ENCODE measurements at regions not wholly inside any gene's neighbourhood (a gene's known extent, or its start where the extent isn't known, plus 50 kb on each side); places are given as distances from the start of the nearest gene placed in this dataset.

GRCh38 chr5:163619273-163619934 lies 114.0 kb downstream of the MAT2B start:
- Histone ChIP-seq H3K27me3 (ENCODE audit: insufficient read depth, low read depth, low read length) (no peaks in the 10 kb centered on the region), H3K36me3 (ENCODE audit: insufficient read depth, low read length) (no peaks in the 10 kb centered on the region), H3K4me3 (ENCODE audit: low read length) (no peak overlapping the region), H3K9ac (ENCODE audit: low read length) (no peak overlapping the region), H4K20me1 (ENCODE audit: insufficient read depth) (no peaks in the 10 kb centered on the region), H3K27ac (ENCODE audit: low read length) (no peak overlapping the region), H3K4me2 (ENCODE audit: low read length) (no peak overlapping the region), H3K9me2 (ENCODE audit: insufficient read depth, low read length) (no peaks in the 10 kb centered on the region), H3K79me2 (replicated peaks; ENCODE audit: insufficient read depth, low read length) (no peaks in the 10 kb centered on the region), H2AFZ (ENCODE audit: low read depth, low read length) (no peak overlapping the region), H3F3A (ENCODE audit: insufficient read depth, low read length, poor library complexity, severe bottlenecking) (peaks cover 4% of the 10 kb centered on the region), H3K9me3 (ENCODE audit: low read length) (no peaks in the 10 kb centered on the region)
- TF ChIP-seq SMC3 (conservative IDR thresholded peaks at IDR 0.05; ENCODE audit: poor library complexity): no peak
- TF ChIP-seq, protein P1, sequence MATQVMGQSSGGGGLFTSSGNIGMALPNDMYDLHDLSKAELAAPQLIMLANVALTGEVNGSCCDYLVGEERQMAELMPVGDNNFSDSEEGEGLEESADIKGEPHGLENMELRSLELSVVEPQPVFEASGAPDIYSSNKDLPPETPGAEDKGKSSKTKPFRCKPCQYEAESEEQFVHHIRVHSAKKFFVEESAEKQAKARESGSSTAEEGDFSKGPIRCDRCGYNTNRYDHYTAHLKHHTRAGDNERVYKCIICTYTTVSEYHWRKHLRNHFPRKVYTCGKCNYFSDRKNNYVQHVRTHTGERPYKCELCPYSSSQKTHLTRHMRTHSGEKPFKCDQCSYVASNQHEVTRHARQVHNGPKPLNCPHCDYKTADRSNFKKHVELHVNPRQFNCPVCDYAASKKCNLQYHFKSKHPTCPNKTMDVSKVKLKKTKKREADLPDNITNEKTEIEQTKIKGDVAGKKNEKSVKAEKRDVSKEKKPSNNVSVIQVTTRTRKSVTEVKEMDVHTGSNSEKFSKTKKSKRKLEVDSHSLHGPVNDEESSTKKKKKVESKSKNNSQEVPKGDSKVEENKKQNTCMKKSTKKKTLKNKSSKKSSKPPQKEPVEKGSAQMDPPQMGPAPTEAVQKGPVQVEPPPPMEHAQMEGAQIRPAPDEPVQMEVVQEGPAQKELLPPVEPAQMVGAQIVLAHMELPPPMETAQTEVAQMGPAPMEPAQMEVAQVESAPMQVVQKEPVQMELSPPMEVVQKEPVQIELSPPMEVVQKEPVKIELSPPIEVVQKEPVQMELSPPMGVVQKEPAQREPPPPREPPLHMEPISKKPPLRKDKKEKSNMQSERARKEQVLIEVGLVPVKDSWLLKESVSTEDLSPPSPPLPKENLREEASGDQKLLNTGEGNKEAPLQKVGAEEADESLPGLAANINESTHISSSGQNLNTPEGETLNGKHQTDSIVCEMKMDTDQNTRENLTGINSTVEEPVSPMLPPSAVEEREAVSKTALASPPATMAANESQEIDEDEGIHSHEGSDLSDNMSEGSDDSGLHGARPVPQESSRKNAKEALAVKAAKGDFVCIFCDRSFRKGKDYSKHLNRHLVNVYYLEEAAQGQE (IDR thresholded peaks at IDR 0.05; ENCODE audit: borderline replicate concordance): no peak
- TF ChIP-seq MXI1 (conservative IDR thresholded peaks at IDR 0.05; ENCODE audit: poor library complexity, severe bottlenecking): no peak
- no peak for TF ChIP-seq EP300 (conservative IDR thresholded peaks at IDR 0.05; ENCODE audit: poor library complexity, severe bottlenecking)
- no peak for TF ChIP-seq EZH2 (IDR thresholded peaks at IDR 0.05; ENCODE audit: borderline replicate concordance, insufficient read depth, low read length, poor library complexity, severe bottlenecking)
- TF ChIP-seq RAD21 (conservative IDR thresholded peaks at IDR 0.05): no peak

DNA sequence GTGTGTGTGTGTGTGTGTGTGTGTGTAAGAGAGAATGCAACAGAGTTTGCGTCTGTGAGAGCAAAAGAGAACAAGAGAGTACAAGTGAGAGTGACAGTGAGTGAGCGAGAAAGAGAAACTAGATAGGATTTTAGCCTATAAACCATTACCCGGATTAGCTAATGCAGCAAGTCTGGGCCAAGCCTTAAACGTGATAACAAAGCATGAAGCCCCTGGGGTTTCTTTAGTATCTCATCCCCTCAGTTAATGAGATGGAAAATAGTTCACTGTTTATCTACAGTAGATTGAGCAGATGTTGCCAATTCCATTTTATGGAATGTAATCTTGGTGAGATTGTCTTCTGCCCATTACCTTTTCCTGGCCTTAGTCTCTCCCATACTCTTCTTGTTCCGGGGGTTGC lies 114.5 kb downstream of the MAT2B start:
- no peak for TF ChIP-seq EP300 (conservative IDR thresholded peaks at IDR 0.05; ENCODE audit: poor library complexity, severe bottlenecking)
- no peak for TF ChIP-seq MXI1 (conservative IDR thresholded peaks at IDR 0.05; ENCODE audit: poor library complexity, severe bottlenecking)
- TF ChIP-seq SMC3 (conservative IDR thresholded peaks at IDR 0.05; ENCODE audit: poor library complexity): no peak
- no peak for TF ChIP-seq POLR2AphosphoS5 (IDR thresholded peaks at IDR 0.05)
- no peak for TF ChIP-seq RAD21 (conservative IDR thresholded peaks at IDR 0.05)
- TF ChIP-seq, protein P2, sequence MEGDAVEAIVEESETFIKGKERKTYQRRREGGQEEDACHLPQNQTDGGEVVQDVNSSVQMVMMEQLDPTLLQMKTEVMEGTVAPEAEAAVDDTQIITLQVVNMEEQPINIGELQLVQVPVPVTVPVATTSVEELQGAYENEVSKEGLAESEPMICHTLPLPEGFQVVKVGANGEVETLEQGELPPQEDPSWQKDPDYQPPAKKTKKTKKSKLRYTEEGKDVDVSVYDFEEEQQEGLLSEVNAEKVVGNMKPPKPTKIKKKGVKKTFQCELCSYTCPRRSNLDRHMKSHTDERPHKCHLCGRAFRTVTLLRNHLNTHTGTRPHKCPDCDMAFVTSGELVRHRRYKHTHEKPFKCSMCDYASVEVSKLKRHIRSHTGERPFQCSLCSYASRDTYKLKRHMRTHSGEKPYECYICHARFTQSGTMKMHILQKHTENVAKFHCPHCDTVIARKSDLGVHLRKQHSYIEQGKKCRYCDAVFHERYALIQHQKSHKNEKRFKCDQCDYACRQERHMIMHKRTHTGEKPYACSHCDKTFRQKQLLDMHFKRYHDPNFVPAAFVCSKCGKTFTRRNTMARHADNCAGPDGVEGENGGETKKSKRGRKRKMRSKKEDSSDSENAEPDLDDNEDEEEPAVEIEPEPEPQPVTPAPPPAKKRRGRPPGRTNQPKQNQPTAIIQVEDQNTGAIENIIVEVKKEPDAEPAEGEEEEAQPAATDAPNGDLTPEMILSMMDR (IDR thresholded peaks at IDR 0.05; ENCODE audit: poor library complexity, severe bottlenecking): no peak
- TF ChIP-seq TAF1 (IDR thresholded peaks at IDR 0.05; ENCODE audit: low read depth): no peak
- TF ChIP-seq, protein P1 (IDR thresholded peaks at IDR 0.05; ENCODE audit: borderline replicate concordance): no peak
- H4K20me1 ChIP-seq (ENCODE audit: insufficient read depth): no peaks in the 10 kb centered on the region
- H3F3A ChIP-seq (ENCODE audit: insufficient read depth, low read length, poor library complexity, severe bottlenecking): peaks cover 10% of the 10 kb centered on the region
- no peak overlapping the region for H3K4me2 ChIP-seq (ENCODE audit: low read length)
- H3K36me3 ChIP-seq (ENCODE audit: insufficient read depth, low read length): no peaks in the 10 kb centered on the region
- H3K9ac ChIP-seq (ENCODE audit: low read length): no peak overlapping the region
- H3K27ac ChIP-seq (ENCODE audit: low read length): no peak overlapping the region
- H3K4me3 ChIP-seq (ENCODE audit: low read length): no peak overlapping the region
- H3K9me2 ChIP-seq (ENCODE audit: insufficient read depth, low read length): no peaks in the 10 kb centered on the region
- no peaks in the 10 kb centered on the region for H3K9me3 ChIP-seq (ENCODE audit: low read length)
- no peak overlapping the region for H2AFZ ChIP-seq (ENCODE audit: low read depth, low read length)
- H3K79me2 ChIP-seq (replicated peaks; ENCODE audit: insufficient read depth, low read length): no peaks in the 10 kb centered on the region
- H3K27me3 ChIP-seq (ENCODE audit: insufficient read depth, low read depth, low read length): no peaks in the 10 kb centered on the region
